ENCODE measurements at regions not wholly inside any gene's neighbourhood (a gene's known extent, or its start where the extent isn't known, plus 50 kb on each side); places are given as distances from the start of the nearest gene placed in this dataset.

GRCh38 chr6:95784869-95785268 lies 207.5 kb downstream of the MANEA start:
- no peak for DNase-seq (ENCODE audit: extremely low read depth in 1 of 4, low spot score in 3 of 4)
- in situ Hi-C loops (cut with MboI) (no loop called here), intact Hi-C loops (cut with micrococcal nuclease) (no loop called here)
- no peaks in the 10 kb centered on the region for H3K36me3 ChIP-seq (ENCODE audit: control insufficient read depth, insufficient read depth, low read length)
- no peak overlapping the region for H3K4me2 ChIP-seq (ENCODE audit: insufficient read depth, low read length)
- no peak for TF ChIP-seq ZNF280B (CRISPR knock-in tag; IDR thresholded peaks at IDR 0.05)
- TF ChIP-seq HMG20B (CRISPR knock-in tag; IDR thresholded peaks at IDR 0.05): no peak
- TF ChIP-seq, protein P1, sequence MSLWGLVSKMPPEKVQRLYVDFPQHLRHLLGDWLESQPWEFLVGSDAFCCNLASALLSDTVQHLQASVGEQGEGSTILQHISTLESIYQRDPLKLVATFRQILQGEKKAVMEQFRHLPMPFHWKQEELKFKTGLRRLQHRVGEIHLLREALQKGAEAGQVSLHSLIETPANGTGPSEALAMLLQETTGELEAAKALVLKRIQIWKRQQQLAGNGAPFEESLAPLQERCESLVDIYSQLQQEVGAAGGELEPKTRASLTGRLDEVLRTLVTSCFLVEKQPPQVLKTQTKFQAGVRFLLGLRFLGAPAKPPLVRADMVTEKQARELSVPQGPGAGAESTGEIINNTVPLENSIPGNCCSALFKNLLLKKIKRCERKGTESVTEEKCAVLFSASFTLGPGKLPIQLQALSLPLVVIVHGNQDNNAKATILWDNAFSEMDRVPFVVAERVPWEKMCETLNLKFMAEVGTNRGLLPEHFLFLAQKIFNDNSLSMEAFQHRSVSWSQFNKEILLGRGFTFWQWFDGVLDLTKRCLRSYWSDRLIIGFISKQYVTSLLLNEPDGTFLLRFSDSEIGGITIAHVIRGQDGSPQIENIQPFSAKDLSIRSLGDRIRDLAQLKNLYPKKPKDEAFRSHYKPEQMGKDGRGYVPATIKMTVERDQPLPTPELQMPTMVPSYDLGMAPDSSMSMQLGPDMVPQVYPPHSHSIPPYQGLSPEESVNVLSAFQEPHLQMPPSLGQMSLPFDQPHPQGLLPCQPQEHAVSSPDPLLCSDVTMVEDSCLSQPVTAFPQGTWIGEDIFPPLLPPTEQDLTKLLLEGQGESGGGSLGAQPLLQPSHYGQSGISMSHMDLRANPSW (CRISPR knock-in tag; IDR thresholded peaks at IDR 0.05): no peak
- no peak for TF ChIP-seq HNRNPLL (IDR thresholded peaks at IDR 0.05; ENCODE audit: low read depth, low read length, poor library complexity, severe bottlenecking)
- TF ChIP-seq SMAD4 (CRISPR knock-in tag; conservative IDR thresholded peaks at IDR 0.05): no peak
- no peak for TF ChIP-seq ZNF3 (CRISPR knock-in tag; IDR thresholded peaks at IDR 0.05)
- TF ChIP-seq FOXK1 (CRISPR knock-in tag; IDR thresholded peaks at IDR 0.05; ENCODE audit: borderline replicate concordance): no peak
- TF ChIP-seq ZBTB2 (IDR thresholded peaks at IDR 0.05): no peak
- TF ChIP-seq, protein P2, sequence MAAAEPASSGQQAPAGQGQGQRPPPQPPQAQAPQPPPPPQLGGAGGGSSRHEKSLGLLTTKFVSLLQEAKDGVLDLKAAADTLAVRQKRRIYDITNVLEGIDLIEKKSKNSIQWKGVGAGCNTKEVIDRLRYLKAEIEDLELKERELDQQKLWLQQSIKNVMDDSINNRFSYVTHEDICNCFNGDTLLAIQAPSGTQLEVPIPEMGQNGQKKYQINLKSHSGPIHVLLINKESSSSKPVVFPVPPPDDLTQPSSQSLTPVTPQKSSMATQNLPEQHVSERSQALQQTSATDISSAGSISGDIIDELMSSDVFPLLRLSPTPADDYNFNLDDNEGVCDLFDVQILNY (CRISPR knock-in tag; IDR thresholded peaks at IDR 0.05): no peak
- TF ChIP-seq IRF9 (tag; IDR thresholded peaks at IDR 0.05): no peak
- TF ChIP-seq CXXC5 (CRISPR knock-in tag; IDR thresholded peaks at IDR 0.05): no peak
- no peak for TF ChIP-seq RBM25 (IDR thresholded peaks at IDR 0.05; ENCODE audit: low read depth, low read length, severe bottlenecking)
- no peak for TF ChIP-seq GATAD2A (IDR thresholded peaks at IDR 0.05)
- no peak for TF ChIP-seq MCM3 (IDR thresholded peaks at IDR 0.05)
- TF ChIP-seq HNRNPK (IDR thresholded peaks at IDR 0.05; ENCODE audit: low read depth, low read length, poor library complexity, severe bottlenecking): no peak
- TF ChIP-seq CHCHD3 (CRISPR knock-in tag; IDR thresholded peaks at IDR 0.05): no peak
- TF ChIP-seq SOX6 (IDR thresholded peaks at IDR 0.05): no peak
- TF ChIP-seq MTF1 (CRISPR knock-in tag; IDR thresholded peaks at IDR 0.05; ENCODE audit: borderline replicate concordance): no peak
- POLR2A ChIA-PET: no interaction called here
- no peak for ATAC-seq
- no TSS peak for BruUV-seq (replicated peaks)
- no peaks in the 10 kb centered on the region for H3K9me3 ChIP-seq (replicated peaks; ENCODE audit: control insufficient read depth, insufficient read depth, low read depth, low read length)
- no peaks in the 10 kb centered on the region for H4K20me1 ChIP-seq (replicated peaks; ENCODE audit: control insufficient read depth, insufficient read depth, low read length)
- H3K4me3 ChIP-seq: no peak overlapping the region
- no peaks in the 10 kb centered on the region for H3K27me3 ChIP-seq (ENCODE audit: control insufficient read depth in 2 of 2, insufficient read depth in 2 of 2, low read length in 2 of 2)
- FAIRE-seq: no peak
- CTCF ChIA-PET (ENCODE audit: low intra/inter-chr PET ratio): no interaction called here
- no peaks in the 10 kb centered on the region for H3K9me1 ChIP-seq (ENCODE audit: control insufficient read depth, insufficient read depth, low read length)
- no peak overlapping the region for H2AFZ ChIP-seq (ENCODE audit: low read depth, low read length)
- no peaks in the 10 kb centered on the region for H3K4me1 ChIP-seq (replicated peaks in 1 of 2; ENCODE audit: control insufficient read depth in 2 of 2, insufficient read depth in 2 of 2, low read length in 2 of 2)
- WGBS (ENCODE audit: insufficient coverage, low coverage, missing lambda C conversion rate): 0% methylated on average over 3 of the region's 3 CpGs
- H3K27ac ChIP-seq (ENCODE audit: extremely low read depth, low read depth, low read length): no peak overlapping the region
- no peak overlapping the region for H3K9ac ChIP-seq (ENCODE audit: insufficient read depth in 1 of 2, low read depth in 2 of 2, low read length in 2 of 2)
- no peaks in the 10 kb centered on the region for H3K79me2 ChIP-seq (ENCODE audit: control insufficient read depth, insufficient read depth, low read length)
